IMR-90 (cell line): ENCODE measurements at regions not wholly inside any gene's neighbourhood (a gene's known extent, or its start where the extent isn't known, plus 50 kb on each side); places are given as distances from the start of the nearest gene placed in this dataset.

ENCODE experiments used
- ATAC-seq: fragments of 200-7000 bp; cut with Tn5 transposase; 2 replicates; pipeline ENCODE4 v1.9.1; 2020; ENCODE audit warnings: low read depth, mild to moderate bottlenecking, moderate library complexity
- BruUV-seq: library from RNA; stranded (reverse); fragments of 400-500 nt; replicated peaks from 2 replicates; lab custom pipeline; 2021; lab: Mats Ljungman, UMichigan
- CTCF ChIA-PET: fragments of 300-600 bp; formaldehyde crosslinking; extraction: SDS; loops from one replicate; lab custom pipeline; 2021; ENCODE audit warnings: antibody characterized with exemption; lab: Yijun Ruan, JAX
- POLR2A ChIA-PET: fragments of 300-600 bp; sonication (Branson Sonifier 250); formaldehyde crosslinking; loops from one replicate; lab custom pipeline; 2022; ENCODE audit warnings: antibody characterized with exemption; ENCODE audit not compliant: unreplicated experiment; lab: Charles Lee
- DNase-seq: peaks from one replicate; pipeline ENCODE4 v3.0.0; 2013
- H2AFZ ChIP-seq: replicated peaks from 2 replicates; pipeline ENCODE3; 2013; ENCODE audit warnings: low read length, mild to moderate bottlenecking; ENCODE audit not compliant: poor library complexity
- H2AK5ac ChIP-seq: 2 replicates; pipeline ENCODE4 v1.6.1; 2013; ENCODE audit warnings: low read depth, low read length, inconsistent platforms
- H2AK9ac ChIP-seq: replicated peaks from 2 replicates; pipeline ENCODE3; 2013; ENCODE audit warnings: mild to moderate bottlenecking, low read depth, low read length, moderate library complexity; ENCODE audit not compliant: poor library complexity
- H2BK120ac ChIP-seq: 2 replicates; pipeline ENCODE4 v1.6.1; 2013; ENCODE audit warnings: low read depth, low read length, inconsistent platforms
- H2BK15ac ChIP-seq: 3 replicates; pipeline ENCODE4 v1.6.1; 2013; ENCODE audit warnings: low read depth, low read length, inconsistent platforms
- H2BK20ac ChIP-seq: 2 replicates; pipeline ENCODE4 v1.6.1; 2013; ENCODE audit warnings: low read depth, mild to moderate bottlenecking, inconsistent platforms, low read length, moderate library complexity
- H2BK5ac ChIP-seq: 2 replicates; pipeline ENCODE4 v1.6.1; 2013; ENCODE audit warnings: mild to moderate bottlenecking, low read depth, low read length, inconsistent platforms; ENCODE audit not compliant: poor library complexity, severe bottlenecking
- H3K14ac ChIP-seq: replicated peaks from 2 replicates; pipeline ENCODE4 v1.6.1; 2013; ENCODE audit warnings: low read depth, low read length, inconsistent platforms
- H3K18ac ChIP-seq: 2 replicates; pipeline ENCODE4 v1.6.1; 2013; ENCODE audit warnings: low read depth, low read length, control low read depth
- H3K23ac ChIP-seq: 2 replicates; pipeline ENCODE4 v1.6.1; 2013; ENCODE audit warnings: low read depth, low read length, inconsistent platforms
- H3K27ac ChIP-seq: 2 replicates; pipeline ENCODE4 v1.5.1; 2013; ENCODE audit warnings: mild to moderate bottlenecking, control low read depth, low read length; ENCODE audit not compliant: insufficient read depth
- H3K27me3 ChIP-seq: 2 replicates; pipeline ENCODE4 v1.6.1; 2013; ENCODE audit warnings: low read length; ENCODE audit not compliant: control insufficient read depth, insufficient read depth
- H3K36me3 ChIP-seq: 2 replicates; pipeline ENCODE4 v1.6.1; 2013; ENCODE audit warnings: low read length, mixed read lengths; ENCODE audit not compliant: control insufficient read depth, insufficient read depth
- H3K4ac ChIP-seq: 2 replicates; pipeline ENCODE4 v1.6.1; 2013; ENCODE audit warnings: low read depth, low read length, inconsistent platforms
- H3K4me1 ChIP-seq: 2 replicates; pipeline ENCODE4 v1.6.1; 2013; ENCODE audit warnings: low read length, mixed read lengths; ENCODE audit not compliant: control insufficient read depth, insufficient read depth
- H3K4me2 ChIP-seq: 2 replicates; pipeline ENCODE4 v1.6.1; 2013; ENCODE audit warnings: low read depth, mild to moderate bottlenecking, control low read depth, low read length, moderate library complexity
- H3K4me3 ChIP-seq: 2 replicates; pipeline ENCODE4 v1.5.1; 2013; ENCODE audit warnings: low read depth, mild to moderate bottlenecking, control low read depth, low read length, moderate library complexity; ENCODE audit not compliant: insufficient read depth
- H3K56ac ChIP-seq: 2 replicates; pipeline ENCODE4 v1.6.1; 2013; ENCODE audit warnings: low read length, inconsistent platforms; ENCODE audit not compliant: insufficient read depth; ENCODE audit errors: extremely low read depth
- H3K79me1 ChIP-seq, 2 experiments: 2 replicates each; pipeline ENCODE4 v1.6.1; 2013; ENCODE audit warnings: low read length in 2 of 2, inconsistent platforms in 1 of 2, low read depth in 1 of 2
- H3K9ac ChIP-seq: 2 replicates; pipeline ENCODE4 v1.6.1; 2013; ENCODE audit warnings: low read depth, low read length, control low read depth
- H3K9me1 ChIP-seq: 2 replicates; pipeline ENCODE4 v1.6.1; 2013; ENCODE audit warnings: low read length, inconsistent platforms; ENCODE audit not compliant: insufficient read depth
- H3K9me3 ChIP-seq: 2 replicates; pipeline ENCODE4 v1.6.1; 2013; ENCODE audit warnings: low read length; ENCODE audit not compliant: control insufficient read depth, insufficient read depth
- H4K20me1 ChIP-seq: 2 replicates; pipeline ENCODE4 v1.6.1; 2013; ENCODE audit warnings: low read length, inconsistent platforms; ENCODE audit not compliant: insufficient read depth
- H4K5ac ChIP-seq: 2 replicates; pipeline ENCODE4 v1.6.1; 2013; ENCODE audit warnings: mild to moderate bottlenecking, low read depth, low read length, control low read depth
- H4K8ac ChIP-seq, 2 experiments: 2 replicates each; pipeline ENCODE4 v1.6.1; 2013; ENCODE audit warnings: low read depth in 2 of 2, low read length in 2 of 2, control low read depth in 1 of 2, inconsistent platforms in 1 of 2
- H4K91ac ChIP-seq: 2 replicates; pipeline ENCODE4 v1.6.1; 2013; ENCODE audit warnings: low read depth, low read length, inconsistent platforms; ENCODE audit not compliant: insufficient read depth
- BHLHE40 ChIP-seq: fragments of 150-350 bp; IDR thresholded peaks from 2 replicates; pipeline ENCODE4 v1.6.1; 2016; ENCODE audit warnings: mild to moderate bottlenecking, low read depth, low read length
- CEBPB ChIP-seq: IDR thresholded peaks from 2 replicates; pipeline ENCODE4 v1.6.1; 2012; ENCODE audit warnings: low read depth, low read length, improper control_type of control experiment
- CHD1 ChIP-seq: IDR thresholded peaks from 2 replicates; pipeline ENCODE4 v1.6.1; 2012; ENCODE audit warnings: low read depth, low read length, improper control_type of control experiment
- FOS ChIP-seq: fragments of 150-350 bp; IDR thresholded peaks from 2 replicates; pipeline ENCODE4 v1.6.1; 2016; ENCODE audit warnings: low read depth, low read length
- MAFK ChIP-seq: IDR thresholded peaks from 2 replicates; pipeline ENCODE4 v1.6.1; 2012; ENCODE audit warnings: low read depth, low read length, improper control_type of control experiment
- MAZ ChIP-seq: IDR thresholded peaks from 2 replicates; pipeline ENCODE4 v1.6.1; 2012; ENCODE audit warnings: low read depth, mild to moderate bottlenecking, low read length, improper control_type of control experiment, moderate library complexity, borderline replicate concordance
- MXI1 ChIP-seq: IDR thresholded peaks from 2 replicates; pipeline ENCODE4 v1.6.1; 2012; ENCODE audit warnings: low read depth, mild to moderate bottlenecking, low read length, moderate library complexity, borderline replicate concordance
- NFE2L2 ChIP-seq: fragments of 150-350 bp; IDR thresholded peaks from 2 replicates; pipeline ENCODE4 v1.6.1; 2016; ENCODE audit warnings: low read depth, mild to moderate bottlenecking, low read length
- RFX5 ChIP-seq: IDR thresholded peaks from 2 replicates; pipeline ENCODE4 v1.8.0; 2012; ENCODE audit warnings: low read depth, mild to moderate bottlenecking, low read length, moderate library complexity
- WGBS, 2 experiments: methylation state at CpG; one replicate each; pipeline versions ENCODE4 v1.1.5 to v1.1.7; 2013; ENCODE audit warnings: missing lambda C conversion rate in 2 of 2; ENCODE audit not compliant: insufficient read length in 1 of 2; ENCODE audit errors: extremely low coverage in 2 of 2; 5-methylcytosine and 5-hydroxymethylcytosine counted together
- dilution Hi-C: fragments of 300-500 bp; cut with HindIII; formaldehyde crosslinking; loops from one replicate; pipeline ENCODE4 v1.14.3; 2018; ENCODE audit warnings: low sequenced_read_pairs; ENCODE audit not compliant: unreplicated experiment
- in situ Hi-C: fragments of 300-500 bp; cut with MboI; formaldehyde crosslinking; loops from 3 replicates; pipeline ENCODE4 v1.14.3; 2019; ENCODE audit warnings: low sequenced_read_pairs, inconsistent platforms, mixed read lengths
- intact Hi-C: fragments of 100-400 bp; cut with micrococcal nuclease; formaldehyde crosslinking; loops from 2 replicates; pipeline ENCODE4 v1.10.0; 2022
- TF ChIP-seq, protein P1 (sequence below): fragments of 150-350 bp; IDR thresholded peaks from 2 replicates; pipeline ENCODE4 v1.6.1; 2017; ENCODE audit warnings: mild to moderate bottlenecking, antibody characterized with exemption, low read length, low read depth

DNA sequence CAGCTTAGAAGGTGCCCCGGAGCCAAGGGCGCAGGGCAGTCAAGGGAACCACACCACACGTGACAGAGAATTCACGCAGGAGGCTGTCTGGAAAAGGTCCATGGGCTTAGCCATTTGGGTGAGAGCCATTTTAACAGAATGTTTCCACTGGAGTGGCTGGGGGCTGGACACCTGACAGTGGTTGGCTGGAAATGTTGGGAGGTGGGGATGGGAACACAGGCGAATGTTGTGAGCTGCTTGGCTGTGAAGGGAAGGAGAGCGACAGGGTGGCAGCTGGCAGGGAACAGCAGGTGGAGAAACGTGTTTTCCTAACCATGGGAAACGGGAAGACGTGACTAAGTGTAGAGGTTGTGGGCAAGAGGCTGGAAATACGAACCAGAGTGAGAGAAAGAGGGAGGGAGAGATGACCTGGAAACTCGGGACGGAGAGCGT, 100.5 kb upstream of the ZNF32 start:
- in situ Hi-C loops (no loop called here), intact Hi-C loops (no loop called here), dilution Hi-C loops (no loop called here)
- Histone ChIP-seq H3K9ac (no peak overlapping the region), H2AFZ (no peak overlapping the region), H2BK20ac (no peak overlapping the region), H4K20me1 (no peaks in the 10 kb centered on the region), H3K27me3 (no peaks in the 10 kb centered on the region), H4K91ac (no peak overlapping the region), H3K4me3 (no peak overlapping the region), H3K4ac (no peak overlapping the region), H3K9me1 (no peaks in the 10 kb centered on the region), H3K36me3 (no peaks in the 10 kb centered on the region), H2BK120ac (no peak overlapping the region), H2BK15ac (no peak overlapping the region), H3K18ac (no peak overlapping the region), H2AK9ac (no peak overlapping the region), H3K56ac (no peak overlapping the region), H4K8ac (no peak overlapping the region), H3K23ac (no peak overlapping the region), H2BK5ac (no peak overlapping the region), H3K14ac (no peak overlapping the region), H3K27ac (no peak overlapping the region), H3K79me1 (no peaks in the 10 kb centered on the region), H3K4me1 (no peaks in the 10 kb centered on the region), H2AK5ac (no peak overlapping the region), H4K5ac (no peak overlapping the region), H3K9me3 (no peaks in the 10 kb centered on the region), H3K4me2 (no peak overlapping the region)
- DNase-seq (no peak), ATAC-seq (no peak)
- CTCF ChIA-PET = no interaction called here
- 82% methylated on average over 10 of the region's 13 CpGs; no CpG with 5 or more reads in 1 of the 2 experiments for WGBS, 2 experiments
- POLR2A ChIA-PET = no interaction called here
- TF ChIP-seq MXI1 (no peak), CEBPB (no peak), FOS (no peak), MAZ (no peak), MAFK (no peak), RFX5 (no peak), NFE2L2 (no peak), BHLHE40 (no peak), CHD1 (no peak)
- TF ChIP-seq, protein P1, sequence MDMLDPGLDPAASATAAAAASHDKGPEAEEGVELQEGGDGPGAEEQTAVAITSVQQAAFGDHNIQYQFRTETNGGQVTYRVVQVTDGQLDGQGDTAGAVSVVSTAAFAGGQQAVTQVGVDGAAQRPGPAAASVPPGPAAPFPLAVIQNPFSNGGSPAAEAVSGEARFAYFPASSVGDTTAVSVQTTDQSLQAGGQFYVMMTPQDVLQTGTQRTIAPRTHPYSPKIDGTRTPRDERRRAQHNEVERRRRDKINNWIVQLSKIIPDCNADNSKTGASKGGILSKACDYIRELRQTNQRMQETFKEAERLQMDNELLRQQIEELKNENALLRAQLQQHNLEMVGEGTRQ = no peak
- no TSS peak for BruUV-seq
